SU-DHL-6 (cell line): ENCODE measurements at regions not wholly inside any gene's neighbourhood (a gene's known extent, or its start where the extent isn't known, plus 50 kb on each side); places are given as distances from the start of the nearest gene placed in this dataset.

Source experiments
- CTCF ChIP-seq: fragments of 200-600 bp; sonication (generic); IDR thresholded peaks from one replicate; pipeline ENCODE4 v1.5.1; 2017; ENCODE audit warnings: antibody characterized with exemption, mild to moderate bottlenecking, low read length, moderate library complexity; ENCODE audit not compliant: insufficient read depth, poor library complexity, severe bottlenecking
- EZH2phosphoT487 ChIP-seq: fragments of 200-600 bp; sonication (generic), shearing (Covaris generic); conservative IDR thresholded peaks from 2 replicates; pipeline ENCODE4 v1.6.1; 2018; ENCODE audit warnings: mild to moderate bottlenecking, antibody characterized with exemption, low read length, moderate library complexity, mixed read lengths

GRCh38 chr10:44199991-44200655 lies 184.8 kb downstream of the CXCL12 start:
- no peak for TF ChIP-seq CTCF
- TF ChIP-seq EZH2phosphoT487 = no peak
